ENCODE measurements at regions not wholly inside any gene's neighbourhood (a gene's known extent, or its start where the extent isn't known, plus 50 kb on each side); places are given as distances from the start of the nearest gene placed in this dataset.

GRCh38 chr7:67616517-67616916 is 619.9 kb downstream of the TYW1 start:
- H3K27me3 ChIP-seq (ENCODE audit: control insufficient read depth, insufficient read depth, low read length), result no peaks in the 10 kb centered on the region
- no peak for FAIRE-seq
- no peak overlapping the region for H3K4me3 ChIP-seq (ENCODE audit: low read depth, low read length)
- no peaks in the 10 kb centered on the region for H3K36me3 ChIP-seq (ENCODE audit: control insufficient read depth, insufficient read depth, low read length)
- TF ChIP-seq CTCF (IDR thresholded peaks at IDR 0.05; ENCODE audit: insufficient read depth, low read length, severe bottlenecking), result no peak
- DNase-seq (ENCODE audit: low read depth), result no peak

GRCh38 chr7:67618556-67619162 is 622.0 kb downstream of the TYW1 start:
- Histone ChIP-seq H3K36me3 (ENCODE audit: control insufficient read depth, insufficient read depth, low read length) (no peaks in the 10 kb centered on the region), H3K27me3 (ENCODE audit: control insufficient read depth, insufficient read depth, low read length) (no peaks in the 10 kb centered on the region), H3K4me3 (ENCODE audit: low read depth, low read length) (no peak overlapping the region)
- FAIRE-seq, result peak; percentile 23
- TF ChIP-seq CTCF (IDR thresholded peaks at IDR 0.05; ENCODE audit: insufficient read depth, low read length, severe bottlenecking), result no peak
- DNase-seq (ENCODE audit: low read depth), result no peak

- FAIRE-seq (no peak), DNase-seq (ENCODE audit: low read depth) (no peak)
- H3K36me3 ChIP-seq (ENCODE audit: control insufficient read depth, insufficient read depth, low read length), result no peaks in the 10 kb centered on the region
- no peak overlapping the region for H3K4me3 ChIP-seq (ENCODE audit: low read depth, low read length)
- no peak for TF ChIP-seq CTCF (IDR thresholded peaks at IDR 0.05; ENCODE audit: insufficient read depth, low read length, severe bottlenecking)
- H3K27me3 ChIP-seq (ENCODE audit: control insufficient read depth, insufficient read depth, low read length), result no peaks in the 10 kb centered on the region
These were observed 622.5 kb downstream of the TYW1 start for GRCh38 chr7:67619175-67619574.

GRCh38 chr7:67620216-67620933 is 623.7 kb downstream of the TYW1 start:
- H3K4me3 ChIP-seq (ENCODE audit: low read depth, low read length), result no peak overlapping the region
- no peaks in the 10 kb centered on the region for H3K27me3 ChIP-seq (ENCODE audit: control insufficient read depth, insufficient read depth, low read length)
- DNase-seq (ENCODE audit: low read depth) (no peak), FAIRE-seq (no peak)
- H3K36me3 ChIP-seq (ENCODE audit: control insufficient read depth, insufficient read depth, low read length), result no peaks in the 10 kb centered on the region
- TF ChIP-seq CTCF (IDR thresholded peaks at IDR 0.05; ENCODE audit: insufficient read depth, low read length, severe bottlenecking), result no peak

GRCh38 chr7:67621704-67622103 is 625.1 kb downstream of the TYW1 start:
- no peaks in the 10 kb centered on the region for H3K36me3 ChIP-seq (ENCODE audit: control insufficient read depth, insufficient read depth, low read length)
- TF ChIP-seq CTCF (IDR thresholded peaks at IDR 0.05; ENCODE audit: insufficient read depth, low read length, severe bottlenecking), result no peak
- no peak overlapping the region for H3K4me3 ChIP-seq (ENCODE audit: low read depth, low read length)
- DNase-seq (ENCODE audit: low read depth) (no peak), FAIRE-seq (no peak)
- no peaks in the 10 kb centered on the region for H3K27me3 ChIP-seq (ENCODE audit: control insufficient read depth, insufficient read depth, low read length)
